ENCODE measurements at regions not wholly inside any gene's neighbourhood (a gene's known extent, or its start where the extent isn't known, plus 50 kb on each side); places are given as distances from the start of the nearest gene placed in this dataset.
"Not testable (repeated sequence)": the region's sequence is repeated elsewhere in the genome, so short reads cannot be mapped to it uniquely, and the experiment has no call there.

- not testable (repeated sequence) for DNase-seq (ENCODE audit: extremely low read depth, low read depth)
Measured at GRCh38 chr15:81875717-81876116, 170.1 kb downstream of the MEX3B start.

DNA sequence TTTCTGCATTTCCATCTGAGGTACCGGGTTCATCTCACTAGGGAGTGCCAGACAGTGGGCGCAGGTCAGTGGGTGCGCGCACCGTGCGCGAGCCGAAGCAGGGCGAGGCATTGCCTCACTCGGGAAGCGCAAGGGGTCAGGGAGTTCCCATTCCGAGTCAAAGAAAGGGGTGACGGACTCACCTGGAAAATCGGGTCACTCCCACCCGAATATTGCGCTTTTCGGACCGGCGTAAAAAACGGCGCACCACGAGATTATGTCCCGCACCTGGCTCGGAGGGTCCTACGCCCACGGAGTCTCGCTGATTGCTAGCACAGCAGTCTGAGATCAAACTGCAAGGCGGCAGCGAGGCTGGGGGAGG lies 175.1 kb downstream of the MEX3B start:
- not testable (repeated sequence) for DNase-seq (ENCODE audit: extremely low read depth, low read depth)

- not testable (repeated sequence) for DNase-seq (ENCODE audit: extremely low read depth, low read depth)
Measured at GRCh38 chr15:81870062-81870745, 175.6 kb downstream of the MEX3B start.

GRCh38 chr15:81869161-81869954 lies 176.5 kb downstream of the MEX3B start:
- no peak for DNase-seq (ENCODE audit: extremely low read depth, low read depth)

DNA sequence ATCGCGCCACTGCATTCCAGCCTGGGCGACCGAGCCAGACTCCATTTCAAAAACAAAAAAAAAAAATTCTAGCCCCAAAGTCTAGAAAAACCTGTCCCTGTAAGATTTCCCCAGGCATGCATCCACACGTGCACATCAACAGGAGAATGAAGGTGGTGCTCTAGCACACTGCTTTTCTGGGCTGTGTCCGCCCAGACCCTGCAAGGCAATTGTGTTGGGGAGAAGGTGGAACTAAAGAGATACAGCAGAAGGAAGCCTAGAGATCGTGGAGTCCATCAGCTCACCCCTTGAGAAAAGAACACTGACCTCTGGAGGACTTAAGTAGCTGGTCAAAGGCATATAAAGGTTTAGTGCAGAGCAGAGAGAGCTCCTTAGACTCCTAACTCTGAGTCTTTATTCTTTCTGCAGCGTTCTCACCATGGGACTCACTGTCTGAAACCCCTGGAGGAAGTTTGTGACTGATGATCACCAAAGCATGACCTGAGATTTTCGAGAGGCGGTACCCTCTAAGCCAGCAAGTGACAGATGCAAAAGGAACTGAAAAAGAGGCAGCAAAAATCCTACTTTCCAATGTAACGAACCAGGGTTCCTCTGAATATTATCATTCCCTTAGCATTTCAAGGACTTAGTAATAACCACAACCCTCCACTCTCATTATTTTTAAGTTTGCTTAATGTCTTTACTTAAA lies 179.8 kb downstream of the MEX3B start:
- DNase-seq (ENCODE audit: extremely low read depth, low read depth): no peak

DNA sequence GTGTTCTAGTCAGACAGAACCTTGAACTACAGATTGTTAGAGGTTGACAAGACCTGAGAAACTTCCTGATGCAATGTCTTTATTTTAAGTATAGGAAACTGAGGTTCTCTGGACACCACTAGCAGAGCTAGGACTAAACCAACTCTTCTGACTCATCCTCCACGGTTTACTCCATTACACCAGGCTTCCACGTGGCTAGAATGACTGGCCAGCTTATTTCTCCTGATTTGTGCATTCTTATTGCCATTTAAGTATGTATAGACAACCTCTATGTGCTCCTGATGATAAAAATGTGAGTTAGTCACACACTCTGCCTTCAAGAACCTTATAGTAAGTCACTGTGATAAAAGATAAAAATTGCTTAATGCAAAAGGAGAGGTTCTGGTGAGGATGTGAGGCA lies 182.7 kb downstream of the MEX3B start:
- DNase-seq (ENCODE audit: extremely low read depth, low read depth): no peak

DNA sequence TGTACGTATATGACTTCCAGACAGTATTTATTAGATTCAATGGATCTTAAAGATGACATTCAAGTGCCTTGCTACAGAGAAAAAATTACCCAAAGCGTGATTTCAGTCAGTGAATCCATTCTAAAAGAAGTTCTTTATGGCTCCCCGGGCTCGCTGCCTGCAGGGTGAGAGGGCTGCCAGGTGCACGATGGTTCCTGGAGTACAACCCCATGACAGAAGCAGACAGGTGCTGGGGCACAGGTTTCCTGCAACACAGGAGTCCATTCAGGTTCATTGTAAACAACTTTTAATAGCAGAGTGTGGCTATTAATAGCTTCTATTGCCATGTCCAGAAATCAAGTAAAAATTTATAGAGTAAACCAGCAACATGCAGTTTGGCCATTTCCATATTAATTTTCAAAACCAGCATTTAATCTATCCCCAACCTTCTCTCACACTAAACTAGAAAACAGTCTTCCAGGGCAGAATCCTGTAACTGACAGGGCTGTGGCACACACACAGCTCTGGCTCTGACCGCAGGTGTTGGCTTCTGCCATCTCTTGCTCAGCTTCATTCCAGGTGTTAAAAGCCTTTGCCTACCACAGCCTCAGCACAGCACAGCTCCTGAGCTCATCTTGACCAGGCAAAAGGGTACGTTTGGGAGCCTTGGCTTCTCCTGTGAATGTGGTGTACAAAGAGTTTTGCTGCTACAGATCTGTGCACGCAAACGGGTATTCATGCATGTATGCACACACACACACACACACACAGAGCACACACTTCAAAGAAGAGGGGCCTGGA lies 185.9 kb downstream of the MEX3B start:
- DNase-seq (ENCODE audit: extremely low read depth, low read depth): no peak

DNA sequence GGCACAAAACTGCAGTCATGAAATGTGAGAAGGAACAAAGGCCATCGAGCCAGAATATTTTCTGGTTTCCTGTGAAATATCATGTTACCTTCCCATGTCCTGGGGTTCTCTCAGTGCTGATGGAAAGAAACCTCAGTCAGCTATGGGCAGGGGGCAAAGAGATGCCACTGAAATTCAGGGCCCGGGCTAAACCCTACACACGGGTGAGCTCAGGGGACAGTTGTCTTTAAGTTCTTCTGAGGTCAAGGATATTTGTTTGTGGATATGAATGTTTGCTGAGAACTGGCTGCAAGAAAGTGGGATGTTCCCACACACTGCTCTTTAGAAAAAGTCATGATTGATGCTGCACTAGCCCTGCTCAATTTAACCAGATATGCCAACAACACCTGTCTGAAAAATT lies 187.2 kb downstream of the MEX3B start:
- no peak for DNase-seq (ENCODE audit: extremely low read depth, low read depth)

GRCh38 chr15:81858136-81858535 lies 187.7 kb downstream of the MEX3B start:
- DNase-seq (ENCODE audit: extremely low read depth, low read depth): no peak

- no peak for DNase-seq (ENCODE audit: extremely low read depth, low read depth)
Measured at GRCh38 chr15:81856634-81857026, 189.2 kb downstream of the MEX3B start.

GRCh38 chr15:81856001-81856633 lies 189.7 kb downstream of the MEX3B start:
- no peak for DNase-seq (ENCODE audit: extremely low read depth, low read depth)

DNA sequence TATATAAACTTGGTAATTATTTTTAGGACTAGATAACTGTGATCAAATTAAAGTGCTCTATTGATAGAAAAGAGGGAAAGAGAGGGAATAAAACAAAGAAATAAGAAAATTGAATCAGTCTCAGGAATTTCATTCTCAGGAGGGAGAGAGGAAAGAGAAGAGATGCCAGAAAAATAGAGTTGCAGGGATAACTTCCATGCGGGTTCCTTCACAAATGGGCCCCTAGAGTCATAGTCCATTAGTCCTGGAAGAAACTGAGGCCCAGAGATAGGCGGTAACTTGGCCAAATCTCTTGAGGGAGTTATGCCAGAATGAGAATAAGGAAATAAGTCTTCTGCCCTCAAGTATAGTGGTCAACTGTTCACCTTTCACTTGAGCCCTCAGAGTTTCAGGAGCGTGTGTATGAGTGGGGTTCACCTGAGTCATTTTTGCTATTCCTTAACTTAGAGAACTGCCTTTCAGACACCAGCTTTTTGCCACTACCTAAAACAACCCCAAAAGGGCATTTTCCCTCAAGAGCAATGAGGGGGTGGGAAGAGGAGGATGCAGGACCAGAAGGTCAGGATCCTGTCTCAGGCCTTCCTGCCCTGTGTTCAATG lies 192.6 kb downstream of the MEX3B start:
- no peak for DNase-seq (ENCODE audit: extremely low read depth, low read depth)

- no peak for DNase-seq (ENCODE audit: extremely low read depth, low read depth)
Measured at GRCh38 chr15:81852411-81853149, 193.2 kb downstream of the MEX3B start.

DNA sequence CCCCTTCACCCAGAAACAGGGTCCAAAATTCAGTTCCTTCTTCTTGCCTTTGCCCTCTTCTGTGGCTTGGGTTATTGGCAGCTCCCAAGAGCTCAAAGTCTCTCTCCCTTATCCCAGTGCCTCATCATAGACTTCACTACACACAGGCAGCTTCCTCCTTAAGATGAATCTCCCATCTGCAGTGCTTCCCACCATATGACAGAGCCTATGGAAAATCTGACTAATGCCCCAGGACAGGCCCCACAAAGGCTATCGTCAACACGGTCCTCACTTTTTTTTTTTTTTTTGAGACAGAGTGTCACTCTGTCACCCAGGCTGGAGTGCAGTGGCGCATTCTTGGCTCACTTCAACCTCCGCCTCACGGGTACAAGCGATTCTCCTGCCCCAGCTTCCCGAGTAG lies 194.1 kb downstream of the MEX3B start:
- DNase-seq (ENCODE audit: extremely low read depth, low read depth): no peak

GRCh38 chr15:81851325-81851724 lies 194.5 kb downstream of the MEX3B start:
- no peak for DNase-seq (ENCODE audit: extremely low read depth, low read depth)

- DNase-seq (ENCODE audit: extremely low read depth, low read depth): no peak
Measured at GRCh38 chr15:81849289-81849688, 196.5 kb downstream of the MEX3B start.

DNA sequence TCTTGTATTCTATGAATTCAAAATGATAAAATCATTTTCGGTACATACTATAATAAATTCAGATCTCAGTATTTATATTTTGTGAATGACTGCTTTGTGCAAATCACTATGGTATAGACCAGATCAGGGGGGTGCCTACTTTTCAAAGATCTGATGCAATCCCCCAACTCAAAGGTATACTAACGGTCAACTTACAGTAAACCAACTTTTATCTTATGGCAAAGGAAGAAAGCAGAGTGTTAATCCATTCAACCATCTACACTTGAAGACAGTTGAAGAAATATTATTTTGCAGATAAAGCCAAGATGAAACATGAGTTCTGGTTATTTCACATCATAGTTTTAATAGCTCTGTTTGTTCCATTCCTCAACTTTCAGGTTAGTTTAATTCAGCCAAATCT lies 197.1 kb downstream of the MEX3B start:
- no peak for DNase-seq (ENCODE audit: extremely low read depth, low read depth)

- no peak for DNase-seq (ENCODE audit: extremely low read depth, low read depth)
Measured at GRCh38 chr15:81843757-81844407, 201.9 kb downstream of the MEX3B start.

- no peak for DNase-seq (ENCODE audit: extremely low read depth, low read depth)
Measured at GRCh38 chr15:81843226-81843625, 202.6 kb downstream of the MEX3B start.

All from NCI-H460 (cell line).